GM06990 (cell line): ENCODE measurements at regions not wholly inside any gene's neighbourhood (a gene's known extent, or its start where the extent isn't known, plus 50 kb on each side); places are given as distances from the start of the nearest gene placed in this dataset.

Source experiments
- DNase-seq: peaks from one replicate; pipeline ENCODE4 v3.0.0-alpha.2; 2011; ENCODE audit not compliant: insufficient read length; ENCODE audit errors: extremely low read depth
- H3K27me3 ChIP-seq: replicated peaks from 2 replicates; pipeline ENCODE4 v1.6.0; 2011; ENCODE audit warnings: low read length; ENCODE audit not compliant: control insufficient read depth, insufficient read depth
- H3K36me3 ChIP-seq: 2 replicates; pipeline ENCODE4 v1.5.1; 2011; ENCODE audit warnings: low read length; ENCODE audit not compliant: control insufficient read depth, insufficient read depth
- H3K4me3 ChIP-seq: replicated peaks from 2 replicates; pipeline ENCODE4 v1.5.1; 2011; ENCODE audit warnings: low read depth, mild to moderate bottlenecking, control low read depth, low read length
- TF ChIP-seq, protein P1 (sequence below): IDR thresholded peaks from 2 replicates; pipeline ENCODE4 v1.5.1; 2011; ENCODE audit warnings: low read length, control low read depth, mild to moderate bottlenecking, inconsistent platforms; ENCODE audit not compliant: insufficient read depth, poor library complexity, severe bottlenecking

DNA sequence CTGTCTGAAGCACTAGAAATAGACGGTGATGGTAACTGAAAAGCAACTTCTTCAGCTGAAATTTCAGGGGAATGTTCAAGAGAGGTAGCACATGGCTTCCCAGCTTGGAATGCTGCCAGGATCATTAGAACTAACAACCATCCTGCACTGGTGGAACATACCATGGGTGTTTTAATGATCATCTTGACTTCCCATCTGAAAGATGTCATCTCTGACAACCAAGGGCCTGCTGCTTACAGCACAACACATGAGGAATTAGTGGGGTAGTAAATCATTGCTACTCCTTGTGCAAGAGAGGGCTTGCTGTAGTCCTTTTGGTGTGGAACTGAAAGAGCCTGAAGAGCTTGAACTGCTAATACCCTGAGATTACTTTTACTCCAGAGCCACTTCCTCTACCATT lies 853.7 kb downstream of the MCTP2 start:
- H3K4me3 ChIP-seq: no peak overlapping the region
- DNase-seq: no peak
- no peaks in the 10 kb centered on the region for H3K27me3 ChIP-seq
- TF ChIP-seq, protein P1, sequence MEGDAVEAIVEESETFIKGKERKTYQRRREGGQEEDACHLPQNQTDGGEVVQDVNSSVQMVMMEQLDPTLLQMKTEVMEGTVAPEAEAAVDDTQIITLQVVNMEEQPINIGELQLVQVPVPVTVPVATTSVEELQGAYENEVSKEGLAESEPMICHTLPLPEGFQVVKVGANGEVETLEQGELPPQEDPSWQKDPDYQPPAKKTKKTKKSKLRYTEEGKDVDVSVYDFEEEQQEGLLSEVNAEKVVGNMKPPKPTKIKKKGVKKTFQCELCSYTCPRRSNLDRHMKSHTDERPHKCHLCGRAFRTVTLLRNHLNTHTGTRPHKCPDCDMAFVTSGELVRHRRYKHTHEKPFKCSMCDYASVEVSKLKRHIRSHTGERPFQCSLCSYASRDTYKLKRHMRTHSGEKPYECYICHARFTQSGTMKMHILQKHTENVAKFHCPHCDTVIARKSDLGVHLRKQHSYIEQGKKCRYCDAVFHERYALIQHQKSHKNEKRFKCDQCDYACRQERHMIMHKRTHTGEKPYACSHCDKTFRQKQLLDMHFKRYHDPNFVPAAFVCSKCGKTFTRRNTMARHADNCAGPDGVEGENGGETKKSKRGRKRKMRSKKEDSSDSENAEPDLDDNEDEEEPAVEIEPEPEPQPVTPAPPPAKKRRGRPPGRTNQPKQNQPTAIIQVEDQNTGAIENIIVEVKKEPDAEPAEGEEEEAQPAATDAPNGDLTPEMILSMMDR: no peak
- no peaks in the 10 kb centered on the region for H3K36me3 ChIP-seq

DNA sequence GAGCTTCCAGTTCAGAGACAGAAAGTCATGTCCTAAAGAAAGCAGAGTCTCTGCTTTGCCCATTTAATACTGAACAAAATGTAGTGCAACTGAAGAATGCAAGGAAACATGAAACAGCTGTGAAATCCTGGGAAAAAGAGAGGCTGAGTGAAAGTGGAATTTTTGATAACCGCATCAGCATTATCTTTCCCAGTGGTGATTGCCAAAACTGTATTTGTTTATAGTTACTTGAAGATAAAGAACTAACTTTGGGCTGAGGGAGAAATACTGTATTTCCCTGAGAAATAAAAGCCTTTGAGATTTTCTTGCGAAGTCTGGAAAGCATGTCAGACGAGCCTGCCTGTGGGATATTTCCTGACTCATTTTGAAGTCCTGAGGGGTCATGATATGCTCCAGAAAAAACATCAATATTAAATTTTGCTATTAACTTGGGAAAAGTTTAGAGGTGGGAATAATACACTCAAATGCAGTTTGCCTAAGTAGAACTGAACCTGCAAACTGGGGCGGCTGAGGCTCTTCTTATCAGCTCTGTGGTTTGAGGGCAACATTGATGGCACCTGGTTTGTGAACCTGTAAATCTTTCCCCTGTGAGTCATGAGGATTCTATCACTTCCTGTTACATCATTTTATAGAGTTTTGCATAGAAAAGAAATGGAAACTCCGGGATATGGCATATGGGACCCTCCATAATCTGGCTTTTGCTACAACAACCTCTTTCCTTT lies 855.3 kb downstream of the MCTP2 start:
- no peaks in the 10 kb centered on the region for H3K36me3 ChIP-seq
- no peak overlapping the region for H3K4me3 ChIP-seq
- H3K27me3 ChIP-seq: no peaks in the 10 kb centered on the region
- DNase-seq: no peak
- TF ChIP-seq, protein P1: no peak

DNA sequence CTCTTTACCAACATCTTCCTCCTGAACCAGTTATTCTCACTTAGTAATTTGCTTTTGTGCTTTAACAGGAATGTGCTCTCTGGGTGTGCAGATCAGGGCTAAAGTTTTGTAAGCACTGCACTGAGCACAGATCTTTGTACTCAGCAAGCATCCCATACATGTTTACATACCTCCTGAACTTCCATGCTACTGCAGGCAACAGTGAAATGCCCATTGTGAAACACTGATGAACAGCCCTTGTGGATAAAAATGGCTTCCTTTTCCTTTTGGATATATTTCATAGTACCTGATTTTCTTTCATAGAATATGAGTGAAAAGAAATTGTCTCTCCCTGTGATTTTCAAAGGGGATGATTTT lies 855.9 kb downstream of the MCTP2 start:
- Histone ChIP-seq H3K4me3 (no peak overlapping the region), H3K36me3 (no peaks in the 10 kb centered on the region), H3K27me3 (no peaks in the 10 kb centered on the region)
- TF ChIP-seq, protein P1: no peak
- DNase-seq: no peak

DNA sequence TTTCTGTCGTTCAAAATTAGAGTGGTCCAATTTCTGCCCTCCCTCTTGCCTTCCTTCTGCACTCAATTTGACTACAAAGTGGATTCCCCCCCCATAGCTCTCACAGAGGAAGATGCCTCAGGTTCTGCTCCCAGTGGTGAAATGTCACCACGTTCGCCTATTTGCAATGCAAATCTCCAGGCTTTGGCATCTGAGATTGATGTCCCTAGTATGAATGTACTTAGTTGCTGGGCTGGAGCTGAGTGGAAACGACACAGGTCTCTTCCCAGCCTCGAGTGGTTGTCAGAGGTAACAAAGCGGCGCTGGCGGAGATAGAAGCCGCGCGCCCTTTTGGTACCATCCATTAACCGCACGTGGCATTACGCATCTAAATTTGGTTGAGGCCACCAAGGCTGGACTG lies 860.1 kb downstream of the MCTP2 start:
- no peak overlapping the region for H3K4me3 ChIP-seq
- no peaks in the 10 kb centered on the region for H3K36me3 ChIP-seq
- TF ChIP-seq, protein P1: no peak
- no peaks in the 10 kb centered on the region for H3K27me3 ChIP-seq
- DNase-seq: no peak

DNA sequence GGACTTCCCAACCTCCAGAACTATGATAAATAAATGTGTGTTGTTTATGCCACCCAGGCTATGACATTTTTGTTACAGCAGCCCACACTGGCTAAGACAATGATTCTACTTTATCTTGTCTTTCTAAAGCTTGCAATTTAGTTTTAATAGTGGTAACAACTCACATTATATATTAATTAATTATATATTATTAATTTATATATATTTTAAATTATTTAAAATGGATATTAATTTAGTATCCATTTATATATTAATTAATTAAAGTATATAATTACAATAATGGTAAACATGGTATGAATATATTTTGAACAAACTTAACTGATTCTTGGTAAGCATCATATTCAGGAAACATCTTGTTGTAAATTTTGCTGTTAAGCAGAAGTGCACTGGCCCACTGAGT lies 863.9 kb downstream of the MCTP2 start:
- H3K4me3 ChIP-seq: no peak overlapping the region
- H3K27me3 ChIP-seq: no peaks in the 10 kb centered on the region
- TF ChIP-seq, protein P1: no peak
- no peak for DNase-seq
- no peaks in the 10 kb centered on the region for H3K36me3 ChIP-seq

DNA sequence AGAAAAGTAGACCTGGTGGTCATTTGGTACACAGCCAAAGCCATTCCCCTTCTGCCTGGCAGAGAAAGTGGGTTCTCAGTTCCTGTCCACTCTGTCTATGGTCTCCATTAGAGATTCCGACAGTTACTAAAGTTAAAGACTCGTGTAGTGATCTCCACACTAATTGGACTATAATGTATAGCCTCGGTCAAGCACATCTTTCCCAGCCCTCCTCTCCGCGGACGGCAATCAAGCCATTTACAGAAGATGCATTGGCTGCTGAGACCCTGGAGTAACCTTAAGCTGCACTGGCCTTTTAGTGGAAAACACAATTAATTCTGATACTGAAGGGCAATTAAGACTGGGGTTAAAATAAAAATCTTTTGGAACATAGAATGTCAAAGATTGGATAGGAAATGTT lies 865.3 kb downstream of the MCTP2 start:
- Histone ChIP-seq H3K4me3 (no peak overlapping the region), H3K36me3 (no peaks in the 10 kb centered on the region), H3K27me3 (no peaks in the 10 kb centered on the region)
- no peak for DNase-seq
- TF ChIP-seq, protein P1: no peak
